ENCODE measurements at regions not wholly inside any gene's neighbourhood (a gene's known extent, or its start where the extent isn't known, plus 50 kb on each side); places are given as distances from the start of the nearest gene placed in this dataset.

GRCh38 chr3:41131224-41131623 is 68.1 kb upstream of the CTNNB1 start:
- TF ChIP-seq CTCF (IDR thresholded peaks at IDR 0.05) (no peak), POLR2A (IDR thresholded peaks at IDR 0.05) (no peak)

All from thyroid gland (tissue), 4 donors.